Astrocyte (in vitro differentiated cells and primary cell): ENCODE measurements at regions not wholly inside any gene's neighbourhood (a gene's known extent, or its start where the extent isn't known, plus 50 kb on each side); places are given as distances from the start of the nearest gene placed in this dataset.

Experiments used
- DNase-seq: peaks from one replicate; pipeline ENCODE4 v3.0.0-alpha.2; 2010; ENCODE audit warnings: low read depth
- FAIRE-seq: peaks from 2 replicates; lab custom pipeline; 2011; peaks lifted over from hg19 to GRCh38; lab: Jason Lieb, UNC
- H2AFZ ChIP-seq: 2 replicates; pipeline ENCODE4 v1.6.0; 2012; ENCODE audit warnings: low read depth, low read length, inconsistent platforms
- H3K27ac ChIP-seq: 2 replicates; pipeline ENCODE4 v1.5.1; 2011; ENCODE audit warnings: low read depth, low read length, inconsistent platforms
- H3K27me3 ChIP-seq: 2 replicates; pipeline ENCODE4 v1.6.0; 2011; ENCODE audit warnings: low read length, inconsistent platforms; ENCODE audit not compliant: insufficient read depth
- H3K36me3 ChIP-seq: 2 replicates; pipeline ENCODE4 v1.5.1; 2011; ENCODE audit warnings: low read length, inconsistent platforms; ENCODE audit not compliant: insufficient read depth
- H3K4me1 ChIP-seq: 2 replicates; pipeline ENCODE4 v1.5.1; 2011; ENCODE audit warnings: low read length, inconsistent platforms; ENCODE audit not compliant: insufficient read depth
- H3K4me2 ChIP-seq: 2 replicates; pipeline ENCODE4 v1.6.0; 2012; ENCODE audit warnings: low read length, inconsistent platforms
- H3K4me3 ChIP-seq: 2 replicates; pipeline ENCODE4 v1.5.1; 2011; ENCODE audit warnings: low read depth, mild to moderate bottlenecking, low read length, inconsistent platforms; ENCODE audit not compliant: insufficient read depth
- H3K79me2 ChIP-seq: 2 replicates; pipeline ENCODE4 v1.6.0; 2012; ENCODE audit warnings: mild to moderate bottlenecking, low read length, inconsistent platforms; ENCODE audit not compliant: insufficient read depth
- H3K9ac ChIP-seq: 2 replicates; pipeline ENCODE4 v1.6.0; 2012; ENCODE audit warnings: mild to moderate bottlenecking, low read length, inconsistent platforms
- H3K9me3 ChIP-seq: 2 replicates; pipeline ENCODE4 v1.5.1; 2012; ENCODE audit warnings: low read depth, mild to moderate bottlenecking, low read length, inconsistent platforms; ENCODE audit not compliant: insufficient read depth
- H4K20me1 ChIP-seq: 2 replicates; pipeline ENCODE4 v1.6.0; 2012; ENCODE audit warnings: low read length, inconsistent platforms; ENCODE audit not compliant: insufficient read depth
- H3K27ac Mint-ChIP-seq: one replicate; pipeline ENCODE4 v1.8.0; 2021; ENCODE audit warnings: mild to moderate bottlenecking, mixed read lengths; ENCODE audit not compliant: unreplicated experiment
- H3K27me3 Mint-ChIP-seq: one replicate; pipeline ENCODE4 v1.8.0; 2021; ENCODE audit warnings: low read depth, mixed read lengths; ENCODE audit not compliant: unreplicated experiment
- H3K36me3 Mint-ChIP-seq: one replicate; pipeline ENCODE4 v1.8.0; 2021; ENCODE audit warnings: low read depth, mixed read lengths; ENCODE audit not compliant: unreplicated experiment
- H3K4me1 Mint-ChIP-seq: one replicate; pipeline ENCODE4 v1.8.0; 2021; ENCODE audit warnings: low read depth, mixed read lengths; ENCODE audit not compliant: unreplicated experiment
- H3K4me3 Mint-ChIP-seq: one replicate; pipeline ENCODE4 v1.8.0; 2021; ENCODE audit warnings: mild to moderate bottlenecking, moderate library complexity, mixed read lengths; ENCODE audit not compliant: unreplicated experiment
- H3K9me3 Mint-ChIP-seq: one replicate; pipeline ENCODE4 v1.8.0; 2021; ENCODE audit warnings: mild to moderate bottlenecking, mixed read lengths; ENCODE audit not compliant: unreplicated experiment
- CTCF ChIP-seq: IDR thresholded peaks from 2 replicates; pipeline ENCODE4 v1.5.1; 2011; ENCODE audit warnings: low read depth, mild to moderate bottlenecking, inconsistent platforms, low read length, moderate library complexity; ENCODE audit not compliant: insufficient read depth
- EZH2 ChIP-seq: IDR thresholded peaks from 2 replicates; pipeline ENCODE4 v1.6.1; 2012; ENCODE audit warnings: mild to moderate bottlenecking, low read length, inconsistent platforms; ENCODE audit not compliant: insufficient read depth

GRCh38 chr16:8127070-8127469, 463.2 kb downstream of the TMEM114 start:
- no peak for TF ChIP-seq EZH2
- TF ChIP-seq CTCF: no peak
- H3K4me1 ChIP-seq: no peaks in the 10 kb centered on the region
- H3K4me1 Mint-ChIP-seq: no peaks in the 10 kb centered on the region
- no peak overlapping the region for H2AFZ ChIP-seq
- H3K27ac Mint-ChIP-seq: no peak overlapping the region
- no peaks in the 10 kb centered on the region for H3K27me3 ChIP-seq
- H3K9ac ChIP-seq: no peak overlapping the region
- H3K36me3 Mint-ChIP-seq: no peaks in the 10 kb centered on the region
- H3K9me3 Mint-ChIP-seq: no peaks in the 10 kb centered on the region
- no peak overlapping the region for H3K27ac ChIP-seq
- no peaks in the 10 kb centered on the region for H4K20me1 ChIP-seq
- no peak overlapping the region for H3K4me2 ChIP-seq
- H3K79me2 ChIP-seq: no peaks in the 10 kb centered on the region
- H3K36me3 ChIP-seq: no peaks in the 10 kb centered on the region
- H3K27me3 Mint-ChIP-seq: peaks cover 3% of the 10 kb centered on the region
- DNase-seq (no peak), FAIRE-seq (no peak)
- H3K4me3 ChIP-seq: no peak overlapping the region
- no peak overlapping the region for H3K4me3 Mint-ChIP-seq
- peaks cover 3% of the 10 kb centered on the region for H3K9me3 ChIP-seq

- H3K27ac Mint-ChIP-seq: no peak overlapping the region
- no peaks in the 10 kb centered on the region for H3K9me3 Mint-ChIP-seq
- TF ChIP-seq CTCF (no peak), EZH2 (no peak)
- Histone ChIP-seq H3K4me3 (no peak overlapping the region), H3K9ac (no peak overlapping the region), H3K27ac (no peak overlapping the region), H4K20me1 (no peaks in the 10 kb centered on the region), H3K27me3 (no peaks in the 10 kb centered on the region), H3K9me3 (peaks cover 3% of the 10 kb centered on the region), H2AFZ (no peak overlapping the region), H3K4me1 (no peaks in the 10 kb centered on the region), H3K36me3 (no peaks in the 10 kb centered on the region), H3K4me2 (no peak overlapping the region), H3K79me2 (no peaks in the 10 kb centered on the region)
- peaks cover 3% of the 10 kb centered on the region for H3K27me3 Mint-ChIP-seq
- DNase-seq (no peak), FAIRE-seq (no peak)
- no peak overlapping the region for H3K4me3 Mint-ChIP-seq
- H3K36me3 Mint-ChIP-seq: no peaks in the 10 kb centered on the region
- H3K4me1 Mint-ChIP-seq: no peaks in the 10 kb centered on the region
These were observed 464.0 kb downstream of the TMEM114 start for GRCh38 chr16:8126313-8126712.

GRCh38 chr16:8120001-8120400, 470.3 kb downstream of the TMEM114 start:
- Histone ChIP-seq H3K36me3 (no peaks in the 10 kb centered on the region), H2AFZ (no peak overlapping the region), H3K4me3 (no peak overlapping the region), H3K27me3 (no peaks in the 10 kb centered on the region), H3K27ac (no peak overlapping the region), H3K9ac (no peak overlapping the region), H3K9me3 (peaks cover 3% of the 10 kb centered on the region), H3K4me1 (no peaks in the 10 kb centered on the region), H3K4me2 (no peak overlapping the region), H3K79me2 (no peaks in the 10 kb centered on the region), H4K20me1 (no peaks in the 10 kb centered on the region)
- Mint-ChIP-seq H3K27me3 (no peaks in the 10 kb centered on the region), H3K36me3 (no peaks in the 10 kb centered on the region), H3K4me3 (no peak overlapping the region), H3K4me1 (no peaks in the 10 kb centered on the region), H3K27ac (no peak overlapping the region), H3K9me3 (peaks cover 1% of the 10 kb centered on the region)
- TF ChIP-seq EZH2: no peak
- TF ChIP-seq CTCF: no peak
- FAIRE-seq (no peak), DNase-seq (no peak)
